ENCODE measurements at regions not wholly inside any gene's neighbourhood (a gene's known extent, or its start where the extent isn't known, plus 50 kb on each side); places are given as distances from the start of the nearest gene placed in this dataset.

GRCh38 chr3:94179059-94179458, 116.2 kb downstream of the NSUN3 start:
- DNase-seq (ENCODE audit: low spot score), result no peak

- no peak for DNase-seq (ENCODE audit: low spot score)
These were observed 120.7 kb downstream of the NSUN3 start for GRCh38 chr3:94183551-94183950.

GRCh38 chr3:94184781-94185180, 121.9 kb downstream of the NSUN3 start:
- no peak for DNase-seq (ENCODE audit: low spot score)

GRCh38 chr3:94185753-94186152, 122.9 kb downstream of the NSUN3 start:
- DNase-seq (ENCODE audit: low spot score), result no peak

GRCh38 chr3:94187697-94188096, 124.8 kb downstream of the NSUN3 start:
- DNase-seq (ENCODE audit: low spot score), result no peak

GRCh38 chr3:94195381-94195780, 132.5 kb downstream of the NSUN3 start:
- DNase-seq (ENCODE audit: low spot score), result no peak

GRCh38 chr3:94206291-94206690, 143.4 kb downstream of the NSUN3 start:
- DNase-seq (ENCODE audit: low spot score), result no peak

- no peak for DNase-seq (ENCODE audit: low spot score)
These were observed 147.4 kb downstream of the NSUN3 start for GRCh38 chr3:94210256-94210655.

- DNase-seq (ENCODE audit: low spot score), result no peak
These were observed 154.5 kb downstream of the NSUN3 start for GRCh38 chr3:94217406-94217805.

- DNase-seq (ENCODE audit: low spot score), result no peak
These were observed 157.6 kb downstream of the NSUN3 start for GRCh38 chr3:94220426-94220825.

- no peak for DNase-seq (ENCODE audit: low spot score)
These were observed 159.0 kb downstream of the NSUN3 start for GRCh38 chr3:94221829-94222228.

- DNase-seq (ENCODE audit: low spot score), result no peak
These were observed 162.4 kb downstream of the NSUN3 start for GRCh38 chr3:94225148-94225865.

- DNase-seq (ENCODE audit: low spot score), result no peak
These were observed 163.2 kb downstream of the NSUN3 start for GRCh38 chr3:94226078-94226477.

GRCh38 chr3:94232921-94233320, 170.1 kb downstream of the NSUN3 start:
- no peak for DNase-seq (ENCODE audit: low spot score)

- peak; percentile 60 for DNase-seq (ENCODE audit: low spot score)
These were observed 171.4 kb downstream of the NSUN3 start for GRCh38 chr3:94234177-94234788.

GRCh38 chr3:94241986-94242385, 179.1 kb downstream of the NSUN3 start:
- DNase-seq (ENCODE audit: low spot score), result no peak

GRCh38 chr3:94246171-94246570, 183.3 kb downstream of the NSUN3 start:
- no peak for DNase-seq (ENCODE audit: low spot score)

GRCh38 chr3:94248042-94248441, 185.2 kb downstream of the NSUN3 start:
- no peak for DNase-seq (ENCODE audit: low spot score)

GRCh38 chr3:94249491-94250079, 186.7 kb downstream of the NSUN3 start:
- DNase-seq (ENCODE audit: low spot score), result peak; percentile 78

GRCh38 chr3:94251566-94251965, 188.7 kb downstream of the NSUN3 start:
- DNase-seq (ENCODE audit: low spot score), result no peak

- no peak for DNase-seq (ENCODE audit: low spot score)
These were observed 189.5 kb downstream of the NSUN3 start for GRCh38 chr3:94252316-94252715.

- no peak for DNase-seq (ENCODE audit: low spot score)
These were observed 194.3 kb downstream of the NSUN3 start for GRCh38 chr3:94256888-94257813.

Data from D341Med (cell line).